Lower leg skin (tissue), 3 donors: ENCODE measurements at regions not wholly inside any gene's neighbourhood (a gene's known extent, or its start where the extent isn't known, plus 50 kb on each side); places are given as distances from the start of the nearest gene placed in this dataset.

Experiments
- CTCF ChIP-seq, 3 donors: fragments of 450-650 bp; IDR thresholded peaks; one replicate each; pipeline ENCODE4 v1.5.1; 2016; ENCODE audit warnings: antibody characterized with exemption in 3 of 3, mild to moderate bottlenecking in 3 of 3, moderate library complexity in 2 of 3
- POLR2A ChIP-seq, 2 donors: fragments of 450-650 bp; IDR thresholded peaks; one replicate each; pipeline ENCODE4 v1.6.1; 2016 to 2017; ENCODE audit warnings: antibody characterized with exemption in 2 of 2, mild to moderate bottlenecking in 1 of 2, moderate library complexity in 1 of 2

GRCh38 chr3:84885199-84885882 lies 73.4 kb upstream of the CADM2 start:
- TF ChIP-seq CTCF (IDR thresholded peaks at IDR 0.05) (no peak), POLR2A (IDR thresholded peaks at IDR 0.05) (no peak)
